ENCODE measurements at regions not wholly inside any gene's neighbourhood (a gene's known extent, or its start where the extent isn't known, plus 50 kb on each side); places are given as distances from the start of the nearest gene placed in this dataset.

- no peak overlapping the region for H3K4me3 ChIP-seq (ENCODE audit: low read length)
- no peak for DNase-seq (ENCODE audit: low read depth)
- TF ChIP-seq CTCF (conservative IDR thresholded peaks at IDR 0.05; ENCODE audit: low read length) = no peak
Measured at GRCh38 chr9:86796666-86797065, 150.6 kb downstream of the GAS1 start.

GRCh38 chr9:86795823-86796553, 151.3 kb downstream of the GAS1 start:
- TF ChIP-seq CTCF (conservative IDR thresholded peaks at IDR 0.05; ENCODE audit: low read length) = peak; percentile 69
- peak; percentile 99 for DNase-seq (ENCODE audit: low read depth)
- peak overlapping the region; percentile 51 for H3K4me3 ChIP-seq (ENCODE audit: low read length)

- peak overlapping the region; percentile 51 for H3K4me3 ChIP-seq (ENCODE audit: low read length)
- no peak for TF ChIP-seq CTCF (conservative IDR thresholded peaks at IDR 0.05; ENCODE audit: low read length)
Measured at GRCh38 chr9:86795047-86795442, 152.3 kb downstream of the GAS1 start.

DNA sequence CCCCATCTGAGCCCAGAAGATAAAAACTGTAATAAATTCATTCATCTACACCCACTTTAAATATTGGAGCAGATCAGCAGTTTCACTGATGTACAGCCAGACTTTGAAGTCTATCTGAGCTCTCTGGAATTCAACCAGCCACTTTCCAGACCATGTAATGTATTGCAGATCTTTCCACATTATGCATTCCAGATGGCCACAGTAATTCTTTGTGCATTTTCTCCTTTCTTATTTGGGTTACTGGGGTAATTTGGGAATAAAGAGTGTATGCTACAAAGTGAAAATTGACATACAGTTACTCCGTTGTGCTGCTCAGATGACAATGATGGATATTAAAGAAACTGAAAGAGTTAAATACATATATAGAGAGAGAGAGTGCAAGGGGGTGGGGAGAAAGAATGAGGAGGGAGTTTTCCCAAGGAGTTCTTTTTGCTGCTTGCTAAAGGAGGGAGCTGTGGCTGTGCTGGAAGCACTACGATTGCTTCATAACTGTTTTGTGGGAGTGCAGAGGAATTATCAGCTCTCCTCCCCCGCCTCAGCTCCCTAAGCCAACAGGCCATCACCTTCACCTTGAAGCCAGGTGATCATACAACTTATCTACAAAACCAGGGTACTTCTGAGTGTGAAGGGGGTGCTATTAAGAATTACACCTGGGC, 152.8 kb downstream of the GAS1 start:
- DNase-seq (ENCODE audit: low read depth) = peak; percentile 91
- peak overlapping the region; percentile 51 for H3K4me3 ChIP-seq (ENCODE audit: low read length)
- no peak for TF ChIP-seq CTCF (conservative IDR thresholded peaks at IDR 0.05; ENCODE audit: low read length)

More at GRCh38 chr9:86795047-86795442, 152.3 kb downstream of the GAS1 start:
- peak; percentile 65 for DNase-seq (ENCODE audit: low read depth)

GRCh38 chr9:86792136-86792535, 155.2 kb downstream of the GAS1 start:
- DNase-seq (ENCODE audit: low read depth) = no peak
- TF ChIP-seq CTCF (conservative IDR thresholded peaks at IDR 0.05; ENCODE audit: low read length) = no peak
- H3K4me3 ChIP-seq (ENCODE audit: low read length) = no peak overlapping the region

GRCh38 chr9:86790805-86791204, 156.5 kb downstream of the GAS1 start:
- DNase-seq (ENCODE audit: low read depth) = no peak
- TF ChIP-seq CTCF (conservative IDR thresholded peaks at IDR 0.05; ENCODE audit: low read length) = no peak
- H3K4me3 ChIP-seq (ENCODE audit: low read length) = no peak overlapping the region

DNA sequence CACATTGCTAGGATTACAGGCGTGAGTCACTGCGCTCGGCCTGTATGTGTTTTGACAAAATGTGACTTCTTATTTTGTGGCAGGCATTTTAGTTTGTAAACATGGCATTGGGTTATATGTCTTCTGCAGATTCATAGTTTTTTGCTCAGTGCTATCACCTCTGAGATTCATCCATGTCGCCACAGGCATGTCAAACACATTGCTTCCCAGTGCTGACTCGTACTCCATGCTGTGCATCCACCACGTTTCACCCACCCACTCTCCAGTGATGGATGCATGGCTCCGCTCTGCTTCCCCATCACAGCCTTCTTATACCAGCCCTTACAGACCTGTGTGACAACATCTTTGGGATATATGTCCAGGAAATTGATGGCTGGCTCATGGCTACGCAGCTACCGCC, 158.8 kb downstream of the GAS1 start:
- no peak for TF ChIP-seq CTCF (conservative IDR thresholded peaks at IDR 0.05; ENCODE audit: low read length)
- no peak overlapping the region for H3K4me3 ChIP-seq (ENCODE audit: low read length)
- DNase-seq (ENCODE audit: low read depth) = peak; percentile 29
